Inflammatory macrophage (primary cell): ENCODE measurements at regions not wholly inside any gene's neighbourhood (a gene's known extent, or its start where the extent isn't known, plus 50 kb on each side); places are given as distances from the start of the nearest gene placed in this dataset.
A peak's percentile ranks its signal among the peaks of the same experiment; 100 is the strongest.

ENCODE experiments used
- DNase-seq, 2 donors: peaks; one replicate each; pipeline ENCODE4 v3.0.0-alpha.2; 2020 to 2022

DNA sequence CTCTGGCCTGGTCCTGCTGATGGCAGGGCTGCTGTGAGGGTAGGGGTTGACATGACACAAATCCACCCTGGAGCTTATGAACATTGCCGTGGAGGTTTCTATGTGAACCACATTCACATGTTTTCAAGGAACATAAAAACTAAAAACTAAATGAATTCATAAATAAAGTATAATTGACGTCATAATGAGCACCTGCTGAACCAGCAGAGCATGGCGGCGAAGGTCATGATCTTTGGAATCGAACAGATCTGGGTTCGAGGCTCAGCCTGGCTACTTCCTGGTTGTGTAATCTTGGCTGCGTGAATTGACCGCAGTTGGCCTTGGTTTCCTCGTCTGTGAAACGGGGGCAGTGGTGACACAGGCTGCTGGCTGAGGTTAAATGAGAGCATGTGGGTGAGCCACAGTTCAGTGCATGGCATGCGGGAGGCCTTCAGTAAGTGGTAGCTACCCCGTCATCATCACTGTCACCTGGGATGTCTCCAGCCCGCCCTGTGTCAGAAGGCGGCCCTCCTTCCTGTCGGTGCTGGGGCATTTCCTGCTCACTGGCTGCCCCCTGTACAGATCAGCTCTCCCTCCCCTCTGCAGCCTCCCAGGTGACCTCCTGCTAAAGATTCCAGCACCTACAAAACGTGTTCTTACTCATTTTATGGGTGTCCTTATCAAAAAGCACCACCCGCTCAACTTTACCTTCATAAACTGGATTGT lies 190.3 kb upstream of the SHH start:
- no peak for DNase-seq

DNA sequence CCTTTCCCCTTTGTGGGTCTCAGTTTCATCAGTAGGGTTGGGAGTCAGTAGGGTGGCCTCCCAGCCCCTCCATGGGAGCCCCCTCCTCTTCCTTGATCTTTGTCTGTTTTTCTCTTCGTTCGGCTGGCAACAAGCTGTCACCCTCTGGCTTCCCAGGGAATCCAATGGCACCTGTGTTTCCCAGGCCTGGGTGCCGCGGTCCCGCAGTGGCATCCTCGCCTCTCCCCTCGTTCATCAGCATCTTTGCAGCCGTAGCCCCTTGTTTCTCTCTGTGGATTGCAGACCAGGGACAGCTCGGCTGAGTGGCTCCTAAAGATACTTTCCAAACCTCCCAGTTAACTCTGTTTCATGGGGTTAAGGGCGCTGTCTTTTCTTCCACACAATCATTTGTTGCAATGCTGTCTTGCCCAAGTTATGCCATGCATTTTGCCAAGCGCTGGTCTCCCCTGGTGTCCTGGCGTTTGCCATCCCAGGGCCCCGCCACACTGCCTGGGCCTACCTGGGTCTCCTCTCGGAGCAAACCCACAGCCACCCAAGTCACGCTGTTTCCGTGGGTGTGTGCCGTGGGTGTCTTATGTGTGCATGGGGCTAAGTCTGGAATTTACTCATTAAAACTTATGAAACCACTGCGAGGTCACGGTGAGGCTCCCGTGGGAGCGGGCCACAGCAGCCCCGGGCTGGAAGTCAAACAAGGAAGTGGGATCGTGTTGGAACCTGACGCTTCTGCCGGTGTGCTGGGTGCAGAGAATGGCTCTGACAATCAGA lies 189.4 kb upstream of the SHH start:
- peak; percentile 11 to 46 for DNase-seq

DNA sequence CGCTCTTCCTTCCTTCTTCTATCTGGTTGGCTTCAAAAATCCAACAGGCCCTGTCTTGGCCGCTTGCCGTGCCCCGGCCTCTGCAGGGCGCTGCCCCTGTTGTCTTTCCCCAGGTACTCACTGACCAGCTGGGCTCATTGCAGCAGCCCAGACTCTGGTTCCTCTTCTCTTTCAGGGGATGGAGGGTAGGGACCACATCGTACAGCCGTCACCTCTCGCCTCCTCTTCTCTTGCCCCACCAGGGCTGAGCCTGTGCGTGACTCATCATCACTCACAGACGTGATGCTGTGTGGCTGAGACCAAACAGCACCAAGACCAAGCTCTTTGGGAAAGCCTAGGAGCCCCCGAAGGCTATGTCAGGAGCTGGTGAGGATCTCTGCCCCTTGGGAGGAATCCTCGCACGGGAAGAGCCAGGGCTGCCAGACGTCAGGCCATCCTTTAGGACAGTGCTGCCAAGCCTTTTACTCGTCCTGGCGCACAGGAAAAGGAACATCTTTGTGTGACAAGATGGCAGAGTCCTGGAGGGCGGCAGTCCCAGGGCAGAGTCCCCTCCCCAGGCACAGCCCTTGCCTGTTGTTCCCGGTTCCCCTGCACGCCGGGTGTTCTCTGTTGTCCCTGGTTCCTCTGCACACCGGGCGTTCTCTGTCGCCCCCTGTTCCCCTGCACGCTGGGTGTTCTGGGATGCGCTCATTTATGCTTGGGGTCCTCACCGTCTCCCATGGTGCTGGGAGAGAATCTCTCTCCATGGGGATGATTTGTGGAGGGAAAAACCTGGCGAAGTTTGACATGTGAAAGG lies 188.5 kb upstream of the SHH start:
- peak; percentile 7 to 35 for DNase-seq

DNA sequence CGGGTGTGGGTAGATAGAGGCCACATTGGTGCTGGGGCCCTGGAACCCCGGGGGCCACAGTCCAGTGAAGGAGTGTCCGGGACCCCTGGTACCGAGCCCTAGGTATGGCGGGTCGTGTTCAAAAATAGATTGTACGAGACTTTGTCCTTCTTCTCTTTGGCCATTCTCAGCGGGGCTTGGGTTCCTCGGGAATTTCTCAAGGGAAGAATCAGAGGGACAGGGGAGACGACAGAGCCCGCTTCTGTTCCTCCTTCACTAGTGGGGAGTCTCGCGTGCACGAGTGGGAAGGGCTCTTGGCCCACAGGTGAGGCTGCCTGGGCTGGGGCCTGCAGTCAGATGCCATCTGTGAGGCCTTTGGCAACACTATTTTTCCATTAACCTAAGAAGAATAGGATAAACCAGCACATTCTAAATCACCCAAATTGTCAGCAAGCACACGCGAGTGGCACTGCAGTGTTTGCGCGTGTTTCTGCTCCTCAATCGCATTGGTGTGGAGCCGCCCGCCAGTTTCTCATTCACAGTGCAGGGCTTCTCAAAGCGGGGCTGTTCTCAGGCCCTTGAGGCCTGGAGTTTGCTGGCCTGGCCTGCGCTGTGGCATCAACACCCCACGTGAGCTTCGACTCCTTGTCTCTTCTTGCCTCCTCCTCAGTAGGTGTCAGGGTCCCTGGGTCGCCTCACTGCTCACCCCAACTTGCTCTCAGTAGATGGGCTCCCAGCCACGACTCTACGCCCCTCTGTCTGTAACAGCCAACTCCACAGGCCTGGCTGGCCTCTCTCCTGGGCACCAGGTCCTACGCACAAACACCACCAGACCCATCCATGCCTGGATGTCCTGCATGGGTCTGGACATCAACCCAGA lies 187.6 kb upstream of the SHH start:
- DNase-seq, result no peak

DNA sequence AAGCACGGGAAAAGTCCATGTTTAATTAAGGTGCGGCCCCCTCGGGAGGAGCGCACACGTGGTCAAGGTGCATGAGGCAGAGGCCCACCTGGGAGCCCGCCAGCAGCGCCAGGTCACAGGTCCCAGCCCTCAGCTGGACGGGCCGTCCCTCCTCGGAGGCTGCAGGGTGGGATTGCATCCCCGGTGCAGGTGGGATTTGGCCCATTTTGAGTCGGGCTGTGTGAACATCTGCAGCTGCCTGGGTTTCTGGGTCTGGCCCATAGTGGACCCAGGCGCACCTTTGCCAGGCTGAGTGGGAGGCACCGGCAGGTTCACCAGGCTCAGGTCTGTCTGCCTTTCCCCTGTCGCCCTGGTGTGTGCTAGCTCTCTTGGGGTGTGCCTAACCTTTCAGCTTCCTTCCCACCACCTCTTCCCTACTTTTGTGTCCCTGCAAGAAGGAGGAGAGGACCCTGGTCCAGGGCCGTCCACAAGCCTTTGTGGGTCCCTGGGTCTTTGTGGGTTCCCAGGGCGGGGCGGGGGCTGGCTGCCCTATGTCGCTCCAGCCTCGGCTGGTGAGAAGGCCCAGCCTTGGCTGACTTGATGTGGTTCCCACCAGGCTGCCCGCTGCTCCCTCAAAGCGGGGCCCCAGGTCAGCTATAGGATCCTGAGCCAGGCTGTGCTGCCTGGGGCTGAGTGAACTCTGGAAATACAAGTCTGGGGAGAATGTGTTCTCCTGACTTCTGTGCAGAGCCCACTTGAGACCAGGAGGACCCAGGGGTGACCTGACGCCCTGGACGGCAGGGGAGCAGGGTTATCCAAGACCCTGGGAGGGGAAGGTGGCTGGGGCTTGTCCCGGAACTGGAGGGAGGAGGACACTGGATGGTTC lies 186.7 kb upstream of the SHH start:
- no peak for DNase-seq

DNA sequence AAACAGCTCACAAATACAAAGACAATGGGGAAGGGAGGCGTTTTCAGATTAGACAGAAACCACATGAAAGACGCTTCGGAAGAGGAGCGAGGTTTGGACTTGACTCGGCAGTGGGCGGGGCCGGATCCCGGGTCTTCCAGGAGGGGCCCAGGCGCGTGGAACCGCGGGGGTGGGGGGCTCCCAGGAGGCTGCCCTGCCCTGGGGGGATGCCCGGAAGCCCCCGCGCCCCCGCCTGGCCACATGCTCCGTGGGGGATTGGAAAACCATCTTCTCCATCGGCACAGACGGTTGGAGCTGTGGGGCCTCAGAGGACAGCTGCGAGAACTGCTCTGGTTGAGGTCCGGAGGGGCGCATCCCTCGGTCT lies 186.0 kb upstream of the SHH start:
- DNase-seq, result no peak

DNA sequence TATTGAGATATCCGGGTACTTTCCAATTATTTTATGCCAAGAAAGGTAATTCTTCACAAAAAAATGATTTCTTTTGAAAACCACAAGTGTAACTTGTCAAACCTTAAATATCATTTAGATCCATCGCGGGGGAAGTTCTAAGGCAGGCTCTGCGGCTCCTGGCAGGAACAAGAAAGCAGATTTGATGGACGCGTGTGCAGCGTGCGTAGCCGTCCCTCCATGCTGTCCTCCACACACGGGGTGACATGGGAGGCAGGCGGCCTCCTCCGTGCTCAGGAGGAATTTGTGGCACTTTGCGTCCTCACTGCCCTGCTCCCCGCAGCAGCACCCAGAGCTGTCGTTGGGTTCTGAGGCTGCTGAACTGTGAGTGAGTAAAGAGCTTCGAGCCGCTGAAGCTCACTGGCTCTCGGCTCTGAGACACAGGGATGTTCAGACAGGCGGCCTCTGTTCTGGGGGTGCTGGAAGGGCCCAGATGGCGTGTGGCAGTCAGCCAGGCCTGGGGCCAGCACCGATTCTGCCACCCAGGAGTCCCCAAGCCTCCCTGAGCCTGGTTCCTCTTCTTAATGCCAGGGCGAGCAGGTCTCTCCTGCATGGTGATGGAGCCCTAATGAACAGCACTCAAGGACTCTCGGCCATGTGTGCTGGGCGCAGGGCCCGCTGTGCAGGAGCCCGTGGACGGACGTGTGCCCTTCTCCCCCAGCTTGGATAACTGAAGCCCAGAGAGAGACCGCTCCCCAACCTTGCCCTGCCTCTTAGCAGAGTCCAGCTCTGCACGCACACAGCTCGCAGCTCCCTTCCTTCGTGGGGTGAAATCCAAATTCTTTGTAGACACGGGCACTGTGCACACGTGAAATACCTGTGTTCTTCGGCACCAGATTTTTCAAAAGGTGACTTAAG lies 185.4 kb upstream of the SHH start:
- DNase-seq, result no peak

DNA sequence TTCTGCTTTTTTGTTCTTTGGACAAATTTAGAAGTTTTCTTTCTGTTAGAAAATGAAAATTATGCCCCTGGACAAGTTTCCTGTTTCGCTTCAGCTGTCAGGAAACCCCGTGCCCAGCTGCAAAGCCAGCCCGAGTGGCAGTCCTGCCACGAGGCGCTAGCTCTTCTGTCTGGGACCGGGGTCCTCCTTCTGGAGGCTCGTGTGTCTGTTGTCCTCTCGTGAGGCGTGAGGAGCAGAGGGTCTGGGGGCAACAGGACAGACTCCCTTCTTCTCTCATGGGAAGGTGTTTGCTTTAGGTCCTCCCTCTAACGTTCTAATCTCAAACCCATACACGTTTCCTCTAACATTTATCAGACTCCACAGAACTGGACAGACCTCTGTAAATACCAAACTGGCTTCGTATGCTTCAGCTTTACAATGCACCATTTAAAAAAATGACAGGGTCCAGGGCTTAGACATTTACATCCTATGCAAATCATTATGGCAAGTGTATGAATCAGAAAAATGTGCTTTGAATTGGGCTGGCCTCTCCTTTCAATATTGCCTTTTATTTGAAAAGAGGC lies 184.5 kb upstream of the SHH start:
- no peak for DNase-seq

DNA sequence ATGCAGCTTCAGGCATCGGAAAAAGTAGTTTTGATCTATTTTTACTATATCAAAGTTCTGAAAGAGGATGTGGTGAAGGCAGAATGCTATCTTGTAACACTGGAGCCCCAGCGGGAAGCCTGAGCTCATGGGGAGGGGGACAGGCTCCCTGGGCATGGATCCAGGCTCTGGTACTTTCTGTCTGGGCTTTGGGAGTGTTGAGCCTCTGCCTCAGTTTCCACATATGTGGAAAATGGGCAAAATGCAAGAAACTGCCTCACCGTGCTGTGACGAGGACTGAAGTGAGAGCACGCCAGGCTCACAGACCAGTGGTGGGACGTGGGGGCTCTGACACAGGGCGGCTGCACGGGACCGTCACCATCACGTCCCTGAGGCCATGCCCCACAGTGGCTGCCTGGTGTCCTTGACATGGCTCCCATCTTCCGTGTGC lies 182.9 kb upstream of the SHH start:
- no peak for DNase-seq

DNA sequence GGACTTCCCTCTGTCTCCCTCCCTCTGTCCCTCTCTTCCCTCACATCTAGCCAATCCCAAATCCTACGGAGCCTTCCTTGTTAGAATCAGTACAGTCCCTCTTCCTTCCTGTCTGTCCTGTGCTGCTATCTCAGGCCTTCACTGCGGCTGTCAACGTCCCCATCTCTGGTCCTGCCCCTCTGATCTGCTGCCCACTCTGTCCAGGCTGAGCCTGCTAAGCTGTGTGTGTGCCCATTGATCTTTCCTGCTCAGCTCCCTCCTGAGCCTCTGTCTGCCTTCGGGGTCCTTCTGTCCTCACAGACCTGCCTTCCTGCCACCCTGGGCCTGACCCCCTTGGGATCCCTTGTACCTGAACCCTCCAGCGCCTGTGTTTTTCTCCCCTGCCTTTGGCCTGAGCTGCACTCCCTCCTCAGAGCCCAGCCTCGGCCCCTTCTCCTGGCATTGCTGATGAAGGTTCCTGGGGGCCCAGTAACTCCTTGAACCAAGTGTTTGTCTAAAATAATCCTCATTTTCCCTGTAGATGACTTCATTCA lies 182.1 kb upstream of the SHH start:
- DNase-seq, result no peak

DNA sequence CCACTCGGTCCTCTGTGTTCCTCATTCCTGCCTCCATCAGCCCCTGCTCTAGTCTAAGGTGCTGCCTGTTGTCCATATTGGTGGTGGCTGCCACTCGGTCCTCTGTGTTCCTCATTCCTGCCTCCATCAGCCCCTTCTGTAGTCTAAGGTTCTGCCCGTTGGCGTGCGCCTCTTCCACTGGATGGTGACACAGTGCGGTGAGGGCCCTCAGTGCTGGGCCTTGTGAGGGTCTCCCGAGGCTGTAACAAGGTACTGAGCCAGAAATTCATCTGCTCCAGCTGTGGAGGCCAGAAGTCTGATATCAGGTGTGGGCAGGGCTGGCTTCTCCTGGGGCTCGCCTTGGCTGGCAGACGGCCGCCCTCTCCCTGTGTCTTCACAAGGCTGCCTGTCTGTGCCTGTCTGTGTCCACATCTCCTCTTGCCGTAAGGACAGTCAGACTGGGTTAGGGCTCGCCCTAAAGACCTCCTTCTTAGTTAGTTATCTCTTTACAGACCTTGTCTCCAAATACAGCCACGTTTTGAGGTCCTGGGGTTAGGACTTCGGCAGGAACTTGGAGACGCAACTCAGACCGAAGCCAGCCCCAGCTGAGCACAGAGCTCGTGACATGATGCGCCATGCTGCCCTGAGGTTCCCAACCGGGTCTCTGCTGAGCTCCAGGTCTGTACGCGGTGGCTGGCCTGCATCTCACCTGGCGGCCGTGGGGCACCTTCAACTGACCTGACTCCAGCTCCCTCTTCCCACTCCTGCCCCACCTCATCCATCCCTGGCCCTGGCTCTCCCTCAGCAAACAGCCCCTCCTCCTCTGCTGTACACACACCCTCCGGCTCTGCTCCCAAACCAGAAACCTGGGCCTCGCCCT lies 181.4 kb upstream of the SHH start:
- DNase-seq, result no peak

DNA sequence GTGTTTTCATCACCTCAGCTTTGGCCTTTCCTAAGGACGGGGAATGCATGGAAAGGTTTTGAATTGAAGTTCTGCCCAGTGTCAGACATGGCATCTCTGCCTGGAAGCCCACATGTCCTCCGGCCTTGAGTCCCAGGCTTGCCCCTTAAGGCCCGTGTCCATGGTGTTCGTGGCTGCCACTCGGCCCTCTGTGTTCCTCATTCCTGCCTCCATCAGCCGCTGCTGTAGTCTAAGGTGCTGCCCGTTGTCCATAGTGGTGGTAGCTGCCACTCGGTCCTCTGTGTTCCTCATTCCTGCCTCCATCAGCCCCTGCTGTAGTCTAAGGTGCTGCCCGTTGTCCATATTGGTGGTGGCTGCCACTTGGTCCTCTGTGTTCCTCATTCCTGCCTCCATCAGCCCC lies 180.7 kb upstream of the SHH start:
- DNase-seq, result no peak

DNA sequence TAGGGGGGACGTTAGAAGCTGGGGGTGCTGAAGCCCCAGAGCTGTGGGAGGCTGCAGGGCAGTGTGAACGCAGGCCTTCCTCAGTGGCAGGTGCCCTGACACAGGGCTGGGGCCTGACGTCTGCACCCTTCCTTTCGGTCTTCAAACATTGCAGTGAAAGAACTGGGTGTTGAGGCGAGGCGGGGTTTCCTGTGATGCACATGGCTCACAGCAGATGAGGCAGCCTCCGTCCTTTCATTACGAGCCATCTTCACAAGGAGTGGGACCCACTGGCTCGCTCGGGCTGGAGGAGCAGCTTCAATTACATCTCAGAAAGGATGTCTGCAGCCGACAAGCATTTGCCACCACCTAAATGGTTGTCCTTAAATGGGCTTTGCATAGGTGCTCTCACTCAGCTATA lies 180.3 kb upstream of the SHH start:
- DNase-seq, result no peak

DNA sequence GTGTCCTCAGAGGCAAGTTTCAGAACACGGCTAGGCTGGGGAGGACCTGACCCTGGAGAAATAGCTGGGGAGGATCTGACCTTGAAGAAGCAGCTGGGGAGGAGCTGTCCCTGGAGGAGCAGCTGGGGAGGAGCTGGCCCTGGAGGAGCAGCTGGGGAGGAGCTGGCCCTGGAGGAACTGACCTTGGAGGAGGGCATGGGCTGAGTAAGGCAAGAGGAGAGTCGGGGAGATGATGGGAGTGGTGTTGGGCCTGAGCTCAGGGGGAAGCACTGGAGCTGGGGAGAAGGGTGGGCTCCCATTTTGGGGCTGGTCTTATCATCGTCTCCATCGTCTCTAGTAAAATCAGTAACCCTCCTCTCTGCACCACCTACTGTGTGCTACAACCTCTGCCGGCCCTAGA lies 179.8 kb upstream of the SHH start:
- no peak for DNase-seq

DNA sequence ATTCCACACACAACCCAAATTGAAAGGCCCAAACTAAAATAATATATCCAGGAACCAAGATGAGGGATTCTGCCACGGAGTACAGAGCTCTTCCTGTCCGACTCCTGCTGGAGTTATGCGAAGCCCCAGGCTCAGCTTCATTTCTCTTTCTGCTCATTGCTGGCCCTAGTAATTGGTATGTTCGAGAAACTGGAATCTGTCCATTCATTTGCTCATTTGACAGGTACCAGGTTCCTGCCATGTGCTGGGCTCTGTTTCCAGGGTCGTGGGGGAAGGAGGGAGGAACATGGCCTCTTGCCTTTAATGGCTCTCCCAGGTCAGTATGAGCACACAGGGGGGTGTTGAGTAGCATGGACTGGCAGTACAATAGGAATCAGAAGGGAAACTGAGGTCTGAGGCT lies 179.2 kb upstream of the SHH start:
- DNase-seq, result no peak

DNA sequence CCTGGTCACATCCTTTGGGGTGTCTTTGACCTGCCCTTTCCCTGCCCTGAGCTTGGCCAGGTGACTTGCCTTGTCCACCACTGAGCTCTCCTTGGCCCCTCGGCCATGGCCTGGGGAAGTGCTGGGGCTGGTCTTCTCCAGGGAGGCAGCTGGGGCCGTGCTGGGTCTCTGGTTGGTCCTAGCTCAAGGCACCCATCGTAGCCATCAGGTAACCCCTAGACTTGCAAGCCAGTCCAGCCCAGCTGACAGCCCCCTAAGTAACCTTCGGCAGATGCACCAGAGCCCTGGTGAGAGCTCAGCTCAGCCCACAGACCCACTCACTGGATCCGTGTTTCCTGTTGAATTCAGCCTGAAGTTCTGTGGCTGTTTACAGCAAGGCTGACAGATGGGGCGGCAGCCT lies 176.2 kb upstream of the SHH start:
- no peak for DNase-seq

DNA sequence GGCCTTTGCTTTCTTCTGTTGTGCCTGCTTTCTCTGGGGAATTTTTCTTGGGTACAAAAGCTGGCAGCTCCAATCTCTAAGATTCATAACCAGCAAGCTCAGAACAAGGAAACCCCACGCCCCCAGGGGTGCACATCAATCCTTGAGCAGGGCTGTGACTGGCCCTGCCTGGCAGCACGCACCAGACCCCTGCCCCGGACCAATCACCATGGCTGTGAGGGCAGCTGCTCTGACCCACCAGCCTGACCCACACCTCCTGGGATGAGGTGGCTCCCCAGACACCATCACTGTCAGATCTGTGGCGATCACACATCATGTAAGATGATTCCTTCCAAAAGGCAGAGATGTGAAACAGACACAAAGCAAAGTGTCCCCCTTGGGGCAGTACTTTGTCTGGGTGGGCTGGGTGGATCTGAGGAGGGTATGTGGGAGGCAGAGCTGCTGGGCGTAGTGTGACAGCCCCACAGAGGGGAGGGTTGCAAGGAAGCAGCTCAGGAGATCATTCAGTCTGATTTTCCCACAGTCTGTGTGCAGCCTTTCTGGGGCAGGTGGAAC lies 175.5 kb upstream of the SHH start:
- DNase-seq, result no peak

DNA sequence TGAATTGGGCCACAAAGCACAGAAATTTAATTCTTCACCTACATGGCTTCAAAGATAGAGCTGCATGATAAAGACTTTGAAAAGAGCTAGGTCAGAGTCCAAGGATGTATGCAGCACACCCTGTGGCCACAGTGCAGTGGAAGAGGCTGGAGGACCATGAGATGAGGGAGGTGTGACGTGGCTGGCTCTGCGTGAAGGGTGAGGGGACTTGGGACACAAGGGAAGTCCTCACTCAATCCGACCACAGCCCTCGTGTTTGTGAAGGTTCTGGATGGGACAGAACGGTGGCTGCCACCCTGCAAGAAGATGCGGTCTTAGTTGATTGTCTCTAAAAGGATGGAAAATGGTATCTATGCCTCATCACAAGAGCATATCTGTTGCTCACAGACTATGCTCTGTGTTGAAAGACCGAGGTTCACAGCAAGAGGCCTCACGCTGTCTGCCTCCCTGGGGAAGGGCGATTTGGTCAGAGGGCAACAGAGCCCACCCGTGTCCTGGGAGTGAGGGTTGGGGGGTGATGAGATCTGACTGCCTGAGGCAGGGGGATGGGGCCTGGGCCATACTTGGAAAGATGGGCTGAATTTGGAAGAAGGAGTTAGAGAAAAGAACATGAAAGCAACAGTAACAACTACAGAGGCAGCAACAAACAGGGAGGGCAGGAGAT lies 174.4 kb upstream of the SHH start:
- DNase-seq, result no peak
